ACHN (cell line): ENCODE measurements at regions not wholly inside any gene's neighbourhood (a gene's known extent, or its start where the extent isn't known, plus 50 kb on each side); places are given as distances from the start of the nearest gene placed in this dataset.
A peak's percentile ranks its signal among the peaks of the same experiment; 100 is the strongest.
"Not testable (repeated sequence)": the region's sequence is repeated elsewhere in the genome, so short reads cannot be mapped to it uniquely, and the experiment has no call there.

Experiments
- DNase-seq: peaks from one replicate; pipeline ENCODE4 v3.0.0-alpha.2; 2015
- in situ Hi-C: cut with HindIII; loops from 2 replicates; pipeline ENCODE4 v1.10.0; 2017; ENCODE audit warnings: low sequenced_read_pairs, low pct_ligation_motif_present, low pct_unique_long_range_greater_than_20kb

- no peak for DNase-seq
- in situ Hi-C loops = no loop called here
Observed at GRCh38 chr2:48039209-48039990, 133.1 kb upstream of the FBXO11 start.

GRCh38 chr2:48043131-48043700, 136.9 kb upstream of the FBXO11 start:
- no peak for DNase-seq
- in situ Hi-C loops = no loop called here

- in situ Hi-C loops = no loop called here
- DNase-seq = no peak
Observed at GRCh38 chr2:48043746-48044145, 137.4 kb upstream of the FBXO11 start.

GRCh38 chr2:48045613-48046012, 139.3 kb upstream of the FBXO11 start:
- no peak for DNase-seq
- in situ Hi-C loops = no loop called here

GRCh38 chr2:48048476-48049171, 142.3 kb upstream of the FBXO11 start:
- in situ Hi-C loops = no loop called here

GRCh38 chr2:48049371-48049770, 143.1 kb upstream of the FBXO11 start:
- no peak for DNase-seq
- in situ Hi-C loops = no loop called here

More at GRCh38 chr2:48048476-48049171, 142.3 kb upstream of the FBXO11 start:
- no peak for DNase-seq

- DNase-seq = no peak
- in situ Hi-C loops = no loop called here
Observed at GRCh38 chr2:48050711-48051110, 144.4 kb upstream of the FBXO11 start.

GRCh38 chr2:48059975-48060374, 153.7 kb upstream of the FBXO11 start:
- in situ Hi-C loops = no loop called here
- DNase-seq = no peak

GRCh38 chr2:48061656-48062055, 155.4 kb upstream of the FBXO11 start:
- in situ Hi-C loops = not testable (repeated sequence)

GRCh38 chr2:48065096-48065495, 158.8 kb upstream of the FBXO11 start:
- in situ Hi-C loops = no loop called here
- no peak for DNase-seq

More at GRCh38 chr2:48061656-48062055, 155.4 kb upstream of the FBXO11 start:
- DNase-seq = not testable (repeated sequence)

GRCh38 chr2:48066000-48066399, 159.7 kb upstream of the FBXO11 start:
- in situ Hi-C loops = no loop called here

GRCh38 chr2:48069769-48070168, 163.5 kb upstream of the FBXO11 start:
- no peak for DNase-seq
- in situ Hi-C loops = no loop called here

More at GRCh38 chr2:48066000-48066399, 159.7 kb upstream of the FBXO11 start:
- no peak for DNase-seq

GRCh38 chr2:48070415-48070814, 164.1 kb upstream of the FBXO11 start:
- in situ Hi-C loops = no loop called here
- DNase-seq = no peak

- no peak for DNase-seq
- in situ Hi-C loops = no loop called here
Observed at GRCh38 chr2:48072583-48072982, 166.3 kb upstream of the FBXO11 start.

- no peak for DNase-seq
- in situ Hi-C loops = no loop called here
Observed at GRCh38 chr2:48075631-48076030, 169.3 kb upstream of the FBXO11 start.

GRCh38 chr2:48080534-48081316, 174.4 kb upstream of the FBXO11 start:
- in situ Hi-C loops = no loop called here
- DNase-seq = peak; percentile 2

GRCh38 chr2:48081317-48081628, 175.0 kb upstream of the FBXO11 start:
- DNase-seq = no peak
- in situ Hi-C loops = no loop called here

- in situ Hi-C loops = no loop called here
Observed at GRCh38 chr2:48085888-48086287, 179.6 kb upstream of the FBXO11 start.

GRCh38 chr2:48088994-48089393, 182.7 kb upstream of the FBXO11 start:
- DNase-seq = no peak
- in situ Hi-C loops = no loop called here

More at GRCh38 chr2:48085888-48086287, 179.6 kb upstream of the FBXO11 start:
- DNase-seq = no peak
